GM12878 (cell line): ENCODE measurements at regions not wholly inside any gene's neighbourhood (a gene's known extent, or its start where the extent isn't known, plus 50 kb on each side); places are given as distances from the start of the nearest gene placed in this dataset.

Experiments used
- ATAC-seq: fragments of 200-7000 bp; cut with Tn5 transposase; 3 replicates; pipeline ENCODE4 v1.9.1; 2020; ENCODE audit warnings: mild to moderate bottlenecking, moderate library complexity
- BruUV-seq: library from RNA; stranded (reverse); fragments of 400-500 nt; replicated peaks from 2 replicates; lab custom pipeline; 2021; lab: Mats Ljungman, UMichigan
- CTCF ChIA-PET: fragments of 300-600 bp; sonication (Branson Sonifier 250); formaldehyde crosslinking; extraction: SDS; loops from one replicate; lab custom pipeline; 2021; ENCODE audit warnings: inconsistent platforms; lab: Yijun Ruan, JAX
- POLR2A ChIA-PET: fragments of 350-600 bp; formaldehyde crosslinking; extraction: SDS; loops from one replicate; lab custom pipeline; 2021; ENCODE audit warnings: inconsistent platforms; lab: Charles Lee
- RAD21 ChIA-PET: fragments of 300-600 bp; sonication (Branson Sonifier 250); formaldehyde crosslinking; loops from one replicate; lab custom pipeline; 2023; ENCODE audit warnings: antibody characterized with exemption; ENCODE audit not compliant: unreplicated experiment; lab: Charles Lee
- SMC1A ChIA-PET: fragments of 300-600 bp; sonication (Branson Sonifier 250); formaldehyde crosslinking; loops from one replicate; lab custom pipeline; 2023; ENCODE audit not compliant: unreplicated experiment, uncharacterized antibody; lab: Charles Lee
- DNase-seq: peaks from one replicate; pipeline ENCODE4 v3.0.0-alpha.2; 2011; ENCODE audit warnings: low read depth, low spot score
- FAIRE-seq: peaks from 3 replicates; lab custom pipeline; 2011; peaks lifted over from hg19 to GRCh38; lab: Jason Lieb, UNC
- H2AFZ ChIP-seq: 2 replicates; pipeline ENCODE4 v1.6.0; 2011; ENCODE audit warnings: low read depth, low read length, control low read depth; ENCODE audit not compliant: control insufficient read depth
- H3K27ac ChIP-seq: 2 replicates; pipeline ENCODE4 v1.5.1; 2011; ENCODE audit warnings: control low read depth; ENCODE audit not compliant: control insufficient read depth, insufficient read depth
- H3K27me3 ChIP-seq, 2 experiments: replicated peaks in 1 of 2; 2 replicates each; pipeline versions ENCODE4 v1.6.0 to v1.6.1; 2011; ENCODE audit warnings: low read length in 1 of 2; ENCODE audit not compliant: control insufficient read depth in 2 of 2, insufficient read depth in 2 of 2
- H3K36me3 ChIP-seq, 2 experiments: 2 replicates each; pipeline ENCODE4 v1.5.1; 2011; ENCODE audit warnings: low read length in 1 of 2; ENCODE audit not compliant: control insufficient read depth in 2 of 2, insufficient read depth in 2 of 2
- H3K4me1 ChIP-seq: 2 replicates; pipeline ENCODE4 v1.6.1; 2011; ENCODE audit warnings: mild to moderate bottlenecking, low read length, moderate library complexity, mixed read lengths; ENCODE audit not compliant: control insufficient read depth, insufficient read depth
- H3K4me2 ChIP-seq: 2 replicates; pipeline ENCODE4 v1.6.0; 2011; ENCODE audit warnings: control low read depth; ENCODE audit not compliant: control insufficient read depth, insufficient read depth
- H3K4me3 ChIP-seq: fragments of 200-600 bp; sonication (generic); 2 replicates; pipeline ENCODE4 v1.5.1; 2016
- H3K79me2 ChIP-seq: 2 replicates; pipeline ENCODE4 v1.6.0; 2011; ENCODE audit warnings: low read length; ENCODE audit not compliant: control insufficient read depth, insufficient read depth
- H3K9ac ChIP-seq: 2 replicates; pipeline ENCODE4 v1.8.0; 2011; ENCODE audit warnings: low read length, control low read depth, mixed read lengths; ENCODE audit not compliant: control insufficient read depth, insufficient read depth
- H3K9me3 ChIP-seq: replicated peaks from 3 replicates; pipeline ENCODE4 v1.5.1; 2011; ENCODE audit warnings: mild to moderate bottlenecking, low read length; ENCODE audit not compliant: control insufficient read depth, insufficient read depth
- H4K20me1 ChIP-seq: 2 replicates; pipeline ENCODE4 v1.6.0; 2011; ENCODE audit not compliant: control insufficient read depth, insufficient read depth
- ATF7 ChIP-seq: fragments of 450-650 bp; IDR thresholded peaks from 2 replicates; pipeline ENCODE4 v1.6.1; 2016; ENCODE audit warnings: low read depth, mild to moderate bottlenecking
- BMI1 ChIP-seq: fragments of 450-650 bp; IDR thresholded peaks from 2 replicates; pipeline ENCODE4 v1.6.1; 2016; ENCODE audit warnings: mild to moderate bottlenecking, moderate library complexity, borderline replicate concordance
- E4F1 ChIP-seq: fragments of 450-650 bp; IDR thresholded peaks from 2 replicates; pipeline ENCODE4 v1.6.1; 2018; ENCODE audit warnings: borderline replicate concordance, mild to moderate bottlenecking; ENCODE audit not compliant: partially characterized antibody
- IKZF1 ChIP-seq: fragments of 450-650 bp; conservative IDR thresholded peaks from 2 replicates; pipeline ENCODE4 v1.6.1; 2017; ENCODE audit warnings: antibody characterized with exemption, mild to moderate bottlenecking
- NFIC ChIP-seq: IDR thresholded peaks from 2 replicates; pipeline ENCODE4 v1.6.1; 2012; ENCODE audit warnings: low read depth, mild to moderate bottlenecking, inconsistent platforms, low read length, moderate library complexity
- PRDM15 ChIP-seq: fragments of 450-650 bp; formaldehyde crosslinking; IDR thresholded peaks from 2 replicates; pipeline ENCODE4 v1.4.0; 2020; ENCODE audit warnings: mild to moderate bottlenecking, moderate library complexity
- TCF3 ChIP-seq: IDR thresholded peaks from 2 replicates; pipeline ENCODE4 v1.6.1; 2012; ENCODE audit warnings: low read depth, mild to moderate bottlenecking, low read length, borderline replicate concordance; ENCODE audit not compliant: insufficient read depth
- in situ Hi-C: fragments of 300-500 bp; cut with MboI; formaldehyde crosslinking; loops from 9 replicates; pipeline ENCODE4 v1.14.3; 2018; ENCODE audit warnings: mixed read lengths
- intact Hi-C: fragments of 100-400 bp; cut with micrococcal nuclease; formaldehyde crosslinking; loops from one replicate; pipeline ENCODE4 v1.14.2; 2022; ENCODE audit not compliant: unreplicated experiment

- Histone ChIP-seq H2AFZ (no peak overlapping the region), H3K9ac (no peak overlapping the region), H3K4me2 (no peak overlapping the region), H3K27ac (no peak overlapping the region), H3K9me3 (no peaks in the 10 kb centered on the region), H3K4me3 (no peak overlapping the region), H3K36me3 (no peaks in the 10 kb centered on the region), H3K4me1 (no peaks in the 10 kb centered on the region), H3K79me2 (no peaks in the 10 kb centered on the region), H4K20me1 (no peaks in the 10 kb centered on the region), H3K27me3 (no peaks in the 10 kb centered on the region)
- no peak for TF ChIP-seq BMI1
- TF ChIP-seq E4F1 = no peak
- no peak for TF ChIP-seq IKZF1
- no peak for TF ChIP-seq ATF7
- TF ChIP-seq PRDM15 (CRISPR knock-in tag) = no peak
- no peak for TF ChIP-seq TCF3
- no peak for TF ChIP-seq NFIC
- POLR2A ChIA-PET = no interaction called here
- intact Hi-C loops = no loop called here
- SMC1A ChIA-PET = no interaction called here
- ATAC-seq (no peak), FAIRE-seq (no peak), DNase-seq (no peak)
- in situ Hi-C loops = no loop called here
- BruUV-seq = no TSS peak
- RAD21 ChIA-PET = no interaction called here
- CTCF ChIA-PET = no interaction called here
These were observed 426.4 kb downstream of the ACTR3B start for GRCh38 chr7:153185936-153186335.
